ACHN (cell line): ENCODE measurements at regions not wholly inside any gene's neighbourhood (a gene's known extent, or its start where the extent isn't known, plus 50 kb on each side); places are given as distances from the start of the nearest gene placed in this dataset.

ENCODE experiments used
- DNase-seq: peaks from one replicate; pipeline ENCODE4 v3.0.0-alpha.2; 2015
- in situ Hi-C: cut with HindIII; loops from 2 replicates; pipeline ENCODE4 v1.10.0; 2017; ENCODE audit warnings: low sequenced_read_pairs, low pct_ligation_motif_present, low pct_unique_long_range_greater_than_20kb

DNA sequence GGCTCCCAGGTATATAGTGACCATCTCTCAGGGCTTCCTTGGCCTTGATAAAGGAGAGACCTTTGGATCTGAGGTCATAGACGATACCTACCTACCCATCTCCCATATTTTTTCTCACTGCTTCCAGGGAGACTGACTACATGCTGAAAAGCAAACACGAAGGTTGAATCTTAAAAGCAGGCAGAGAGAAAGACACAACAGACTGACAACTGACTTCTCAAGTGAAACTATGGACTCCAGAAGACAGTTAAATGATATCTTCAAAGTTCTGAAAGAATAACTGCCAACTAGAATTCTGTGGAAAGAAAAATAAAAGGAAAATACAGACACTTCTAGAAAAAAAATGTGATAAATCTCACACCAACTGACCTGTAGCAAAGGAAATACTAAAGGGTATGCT lies 76.5 kb upstream of the HAAO start:
- DNase-seq = no peak
- in situ Hi-C loops = no loop called here

DNA sequence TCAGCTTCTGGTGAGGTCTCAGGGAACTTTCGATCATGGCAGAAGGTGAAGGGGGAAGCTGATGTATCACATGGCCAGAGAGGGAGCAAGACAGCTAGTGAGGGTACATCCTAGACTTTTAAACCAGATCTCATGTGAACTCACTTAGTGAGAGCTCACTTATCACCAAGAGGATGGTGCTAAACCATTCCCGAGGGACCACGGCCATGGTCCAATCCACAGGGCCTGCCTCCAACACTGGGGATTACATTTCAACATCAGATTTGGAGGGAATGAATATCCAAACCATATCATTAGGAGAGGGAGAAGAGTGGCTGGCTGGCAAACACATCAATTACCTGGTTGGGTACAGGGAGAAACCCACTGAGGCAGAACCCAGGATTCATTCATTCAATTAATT lies 75.7 kb upstream of the HAAO start:
- in situ Hi-C loops = no loop called here
- DNase-seq = no peak

DNA sequence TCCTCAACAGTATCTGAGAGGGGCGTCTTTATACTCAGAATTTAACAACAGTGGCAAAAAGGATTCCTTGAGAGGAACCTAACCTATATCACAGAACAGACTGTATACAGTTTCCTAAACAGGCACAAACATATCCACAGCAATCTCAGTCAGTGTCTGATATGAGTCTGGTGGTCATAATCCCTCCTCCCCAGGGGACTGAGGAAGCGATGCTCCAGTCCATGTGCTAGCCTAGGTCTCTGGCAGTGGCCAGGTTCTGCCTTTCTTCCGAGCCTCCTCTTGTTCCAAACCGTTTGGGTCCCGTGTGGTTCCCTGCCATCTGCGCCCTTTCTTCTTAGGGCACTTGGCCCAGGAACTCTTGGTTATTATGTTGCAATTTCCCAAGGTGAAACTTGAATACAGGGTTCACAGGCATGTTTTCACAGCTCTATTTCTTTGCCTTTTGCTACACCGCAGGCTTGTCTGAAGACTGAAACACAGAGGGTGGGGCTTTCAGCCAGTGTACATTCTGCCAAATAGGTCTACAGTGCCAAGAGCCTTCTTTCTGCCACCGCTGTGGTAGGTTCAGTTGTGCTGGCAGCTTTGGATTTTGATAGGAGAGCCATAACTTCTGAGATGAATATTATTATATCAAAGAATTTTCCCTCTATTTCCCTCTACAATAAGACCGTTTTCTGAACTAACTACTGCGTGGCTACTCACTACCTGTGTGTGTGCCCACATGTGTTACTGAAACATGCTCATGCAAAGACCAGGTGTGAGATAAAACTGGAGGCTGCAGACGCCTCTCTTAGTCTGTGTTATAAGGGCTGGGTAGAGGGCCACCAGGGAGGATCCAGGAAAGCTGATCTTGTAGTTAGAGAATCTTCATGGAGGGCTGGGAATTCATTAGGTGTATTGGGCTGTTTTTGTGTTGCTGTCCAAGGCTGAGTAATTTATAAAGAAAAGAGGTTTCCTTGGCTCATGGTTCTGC lies 75.0 kb upstream of the HAAO start:
- no peak for DNase-seq
- in situ Hi-C loops = no loop called here

DNA sequence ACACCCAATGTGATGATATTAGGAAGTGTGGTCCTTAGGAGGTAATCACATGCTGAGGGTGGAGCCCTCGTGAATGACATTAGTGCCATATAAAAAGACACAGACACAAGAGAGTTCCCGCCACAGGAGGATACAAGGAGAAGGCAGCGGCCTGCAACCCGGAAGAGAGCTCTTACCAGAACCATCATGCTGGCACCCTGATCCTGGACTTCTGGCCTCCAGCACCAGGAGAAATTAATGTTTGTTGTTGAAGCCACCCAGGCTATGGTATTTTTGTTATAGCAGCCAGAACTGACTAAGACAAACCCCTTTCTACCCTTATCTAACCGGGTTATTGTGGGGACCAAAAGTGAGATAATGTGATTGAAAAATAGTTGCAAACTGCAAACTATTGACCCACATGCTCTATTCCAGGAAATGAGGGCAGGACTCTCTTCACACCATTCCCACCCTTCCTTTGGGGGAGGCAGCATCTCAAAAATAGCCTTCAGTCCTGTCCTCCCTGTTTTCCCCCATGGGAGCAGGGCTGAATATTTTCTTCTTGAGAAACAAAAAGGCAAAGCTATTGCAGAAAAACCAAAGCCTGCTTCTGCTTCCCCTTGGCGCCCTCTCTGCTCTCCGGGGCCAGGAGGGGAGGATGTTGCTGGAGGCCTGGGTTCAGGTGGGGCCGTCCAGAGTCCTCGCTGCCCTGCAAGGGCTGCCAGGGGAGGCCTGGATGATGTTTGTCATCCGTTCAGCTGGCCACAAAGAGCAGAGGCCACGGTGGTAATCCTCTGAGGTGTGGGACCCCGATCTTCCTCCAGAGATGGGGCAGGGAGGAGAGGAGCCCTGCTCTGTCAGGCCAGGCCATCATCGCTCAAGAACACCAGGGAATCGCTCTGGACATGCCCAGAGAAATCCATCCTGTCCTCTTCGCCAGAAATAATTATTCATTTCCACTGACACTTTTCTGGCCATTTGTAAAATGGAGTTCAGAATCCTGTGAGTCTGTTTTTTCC lies 73.8 kb upstream of the HAAO start:
- DNase-seq = no peak
- in situ Hi-C loops = no loop called here

DNA sequence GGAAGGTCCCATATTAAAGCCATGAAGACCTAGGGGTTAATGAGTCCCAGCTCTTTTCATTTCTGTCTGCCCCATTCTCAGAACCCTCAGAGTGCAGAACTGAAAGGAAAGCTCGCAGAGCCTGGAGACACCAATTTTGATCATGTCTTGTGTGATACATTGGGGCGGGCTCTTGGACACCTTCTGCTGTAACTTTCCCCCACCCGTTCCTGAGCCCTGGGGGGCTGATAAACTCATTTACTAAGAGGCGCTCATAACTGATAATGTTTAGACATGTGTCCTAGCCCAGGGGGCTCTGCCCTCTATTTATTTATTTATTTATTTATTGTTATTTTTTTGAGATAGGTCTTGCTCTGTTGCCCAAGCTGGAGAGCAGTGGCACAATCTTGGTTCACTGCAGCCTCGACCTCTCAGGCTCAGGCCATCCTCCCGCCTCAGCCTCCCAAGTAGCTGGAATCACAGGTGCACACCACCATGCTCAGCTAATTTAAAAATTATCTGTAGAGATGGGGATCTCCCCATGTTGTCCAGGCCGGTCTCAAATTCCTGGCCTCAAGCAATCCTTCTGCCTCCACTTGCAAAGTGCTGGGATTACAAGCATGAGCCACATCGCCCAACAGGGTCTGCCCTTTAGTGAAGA lies 72.4 kb upstream of the HAAO start:
- no peak for DNase-seq
- in situ Hi-C loops = no loop called here

DNA sequence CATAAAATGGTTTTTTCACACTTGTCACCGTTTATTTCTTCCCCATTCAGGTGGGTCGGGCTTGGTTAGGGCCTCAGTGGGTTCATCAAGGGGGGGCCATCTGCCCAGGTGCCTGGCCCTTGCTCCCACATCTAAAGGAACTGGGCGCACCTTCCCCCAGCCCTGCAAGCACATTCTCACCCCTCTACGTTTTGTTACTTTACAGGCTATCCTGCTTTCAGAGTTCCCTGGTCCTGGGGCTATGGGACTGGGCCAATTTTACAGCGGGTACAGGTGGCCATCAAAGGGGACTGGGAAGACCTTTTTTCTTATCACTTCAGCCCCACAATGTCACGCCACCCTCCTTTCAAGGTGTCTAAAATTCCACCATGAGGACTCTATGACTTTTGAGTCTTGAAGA lies 71.8 kb upstream of the HAAO start:
- DNase-seq = no peak
- in situ Hi-C loops = no loop called here

DNA sequence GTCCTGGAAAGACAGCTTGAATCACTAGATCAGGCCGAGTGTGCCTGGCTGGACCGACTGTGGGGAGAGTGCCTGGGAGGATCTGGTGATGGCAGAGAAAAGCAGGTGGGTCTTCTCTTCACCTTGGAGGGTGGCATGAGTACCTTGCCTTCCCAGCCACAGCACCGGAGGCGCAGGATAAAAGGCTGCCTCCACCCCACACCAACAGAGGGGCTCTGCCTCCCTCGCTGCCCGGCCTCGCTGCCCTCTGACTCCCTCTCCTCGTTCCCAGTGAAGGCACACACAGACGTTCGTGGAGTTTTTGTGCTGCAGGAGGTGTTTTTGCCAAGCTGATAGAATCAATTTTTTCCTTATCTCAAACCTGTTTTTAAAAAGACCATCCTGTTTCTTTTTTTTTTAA lies 71.4 kb upstream of the HAAO start:
- no peak for DNase-seq
- in situ Hi-C loops = no loop called here

DNA sequence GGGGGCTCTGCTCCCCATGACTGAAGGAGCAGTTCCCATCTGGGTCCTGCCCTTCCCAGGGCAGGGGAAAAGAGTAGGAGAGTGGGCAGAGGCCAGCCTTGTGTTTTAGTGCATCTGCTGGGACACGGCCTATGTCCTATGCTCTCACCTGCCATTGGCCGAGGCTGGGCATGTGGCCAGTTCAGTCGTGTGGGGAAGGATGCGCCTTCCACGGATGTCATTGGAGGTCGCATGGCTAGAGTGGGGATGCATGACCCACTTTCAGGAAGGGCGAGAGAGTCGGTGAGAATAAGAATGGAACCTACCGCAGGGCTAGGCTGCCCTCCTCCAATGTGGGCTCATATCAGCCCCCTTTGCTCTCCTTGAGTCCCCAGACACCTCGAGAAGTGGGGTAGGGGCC lies 70.9 kb upstream of the HAAO start:
- no peak for DNase-seq
- in situ Hi-C loops = no loop called here

DNA sequence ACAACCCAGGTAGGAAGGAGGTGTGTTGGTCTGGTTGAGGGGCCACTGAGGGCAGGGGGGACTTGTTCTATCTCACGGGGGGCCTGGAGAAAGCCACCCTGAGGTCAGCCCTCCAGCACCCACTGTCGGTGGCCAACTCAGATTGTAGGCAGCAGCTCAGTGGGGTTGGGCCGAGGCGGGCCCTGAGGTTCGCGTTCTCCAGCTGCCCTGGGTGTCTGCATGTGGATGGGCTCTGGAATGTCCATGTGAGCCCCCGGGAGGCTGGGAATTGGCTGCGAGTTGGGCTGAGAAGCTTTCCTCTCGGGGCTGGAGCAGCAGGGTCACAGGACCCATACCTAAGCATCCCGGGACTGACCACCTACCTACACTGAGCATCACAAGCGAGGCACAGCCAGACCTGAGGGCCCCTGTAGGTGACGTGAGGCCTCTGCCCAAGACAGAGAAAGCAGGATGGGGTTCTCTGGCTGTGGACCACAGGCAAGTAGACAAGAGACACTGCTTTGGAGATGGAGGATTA lies 70.3 kb upstream of the HAAO start:
- in situ Hi-C loops = no loop called here
- no peak for DNase-seq

DNA sequence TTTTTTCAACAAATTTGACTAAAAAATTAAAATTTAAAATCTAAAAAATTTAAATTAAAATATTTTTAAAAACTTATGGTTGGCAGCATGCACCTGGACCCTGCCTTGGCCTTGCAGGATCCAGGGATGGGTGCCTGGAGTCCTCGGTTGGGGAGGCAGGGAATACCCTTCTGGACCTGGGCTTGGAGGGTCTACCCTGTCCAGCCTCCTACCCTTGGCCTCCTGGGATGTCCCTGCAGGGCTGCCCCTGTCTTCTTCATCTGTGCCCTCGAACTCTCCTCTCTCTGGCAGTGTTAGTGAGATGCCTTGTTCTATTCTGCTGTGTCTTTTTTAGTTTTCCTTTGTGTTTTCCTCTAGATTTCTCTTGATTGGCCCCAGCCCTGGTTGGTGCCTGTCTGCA lies 68.9 kb upstream of the HAAO start:
- in situ Hi-C loops = no loop called here

DNA sequence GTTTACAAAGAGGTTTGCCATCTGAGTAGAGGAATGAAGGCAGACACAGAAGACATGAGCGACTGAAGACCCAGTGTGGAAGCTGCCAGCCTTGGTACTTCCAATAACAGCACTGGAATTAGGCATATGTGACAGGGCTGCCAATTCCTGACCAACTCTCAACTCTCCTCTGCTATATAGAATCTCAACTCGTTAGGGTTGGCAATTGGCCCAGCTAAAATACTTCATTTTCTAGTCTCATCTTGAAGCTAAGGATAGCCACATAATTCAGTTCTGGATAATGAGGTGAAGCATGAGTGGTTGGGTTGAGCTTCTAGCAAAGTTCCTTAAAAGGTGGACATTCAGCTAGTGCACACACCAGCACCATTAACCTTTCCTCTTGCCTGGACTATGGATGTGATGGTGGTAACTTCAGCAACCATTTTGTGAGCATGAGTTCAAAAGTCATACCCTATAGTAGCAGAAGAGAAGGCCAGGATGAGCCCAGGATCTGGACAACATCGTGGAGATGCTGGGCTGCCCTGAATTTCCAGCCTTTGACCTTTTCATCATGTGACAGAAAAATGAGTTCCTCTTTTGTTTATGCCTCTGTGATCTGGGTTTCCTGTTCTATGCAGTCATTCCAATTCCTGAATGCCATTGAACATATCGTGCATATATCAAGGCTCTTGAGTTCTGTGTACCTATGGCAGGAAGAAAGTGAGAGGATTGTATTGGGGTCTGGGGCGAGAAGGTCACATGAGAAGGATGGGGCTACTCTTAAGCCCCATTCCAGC lies 68.1 kb upstream of the HAAO start:
- DNase-seq = no peak
- in situ Hi-C loops = no loop called here

More for the DNA sequence above, 68.9 kb upstream of the HAAO start:
- DNase-seq = no peak

DNA sequence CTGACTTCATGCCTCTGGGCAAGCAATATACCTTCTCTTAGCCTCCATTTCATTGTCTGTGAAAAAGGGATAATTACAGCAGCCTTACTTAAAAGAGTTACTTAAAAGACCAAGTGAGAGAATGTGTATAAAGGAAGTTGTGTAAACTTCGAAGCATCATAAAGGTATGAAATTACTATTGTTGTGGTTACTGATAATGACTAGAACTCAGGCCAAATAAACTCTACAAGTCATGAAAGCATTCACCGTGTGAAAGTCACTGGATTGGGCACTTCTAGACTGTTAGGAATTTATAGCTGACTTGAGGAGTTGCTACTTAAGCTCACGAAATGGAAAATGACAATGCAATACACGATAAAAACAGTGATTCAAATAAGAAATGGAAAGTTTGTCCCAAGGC lies 67.4 kb upstream of the HAAO start:
- no peak for DNase-seq
- in situ Hi-C loops = no loop called here

DNA sequence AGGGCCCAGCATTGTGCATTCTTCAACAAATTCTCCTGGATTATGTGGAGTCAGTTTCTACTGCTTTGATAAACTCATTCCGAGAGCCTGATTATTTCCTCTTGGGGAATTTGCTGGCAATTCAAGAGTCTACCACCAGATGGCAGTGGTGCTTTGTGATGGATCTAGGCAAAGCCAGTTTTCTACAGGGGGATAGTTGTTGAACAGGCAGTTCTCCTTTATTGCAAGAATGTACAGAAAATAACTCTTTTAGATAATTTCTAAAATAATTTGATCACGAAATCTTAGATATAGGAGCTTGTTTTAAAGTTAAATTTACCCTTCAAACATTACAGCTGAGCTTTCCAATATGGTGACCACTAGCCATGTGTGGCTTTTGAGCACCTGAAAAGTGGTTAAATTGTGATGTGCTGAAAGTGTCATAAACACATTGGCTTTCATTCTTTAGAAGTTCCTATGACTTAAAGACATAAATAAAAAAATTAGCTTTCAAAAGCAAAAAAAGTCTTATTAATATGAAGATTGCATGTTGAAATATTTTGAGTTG lies 66.7 kb upstream of the HAAO start:
- peak; percentile 74 for DNase-seq
- in situ Hi-C loops = no loop called here

DNA sequence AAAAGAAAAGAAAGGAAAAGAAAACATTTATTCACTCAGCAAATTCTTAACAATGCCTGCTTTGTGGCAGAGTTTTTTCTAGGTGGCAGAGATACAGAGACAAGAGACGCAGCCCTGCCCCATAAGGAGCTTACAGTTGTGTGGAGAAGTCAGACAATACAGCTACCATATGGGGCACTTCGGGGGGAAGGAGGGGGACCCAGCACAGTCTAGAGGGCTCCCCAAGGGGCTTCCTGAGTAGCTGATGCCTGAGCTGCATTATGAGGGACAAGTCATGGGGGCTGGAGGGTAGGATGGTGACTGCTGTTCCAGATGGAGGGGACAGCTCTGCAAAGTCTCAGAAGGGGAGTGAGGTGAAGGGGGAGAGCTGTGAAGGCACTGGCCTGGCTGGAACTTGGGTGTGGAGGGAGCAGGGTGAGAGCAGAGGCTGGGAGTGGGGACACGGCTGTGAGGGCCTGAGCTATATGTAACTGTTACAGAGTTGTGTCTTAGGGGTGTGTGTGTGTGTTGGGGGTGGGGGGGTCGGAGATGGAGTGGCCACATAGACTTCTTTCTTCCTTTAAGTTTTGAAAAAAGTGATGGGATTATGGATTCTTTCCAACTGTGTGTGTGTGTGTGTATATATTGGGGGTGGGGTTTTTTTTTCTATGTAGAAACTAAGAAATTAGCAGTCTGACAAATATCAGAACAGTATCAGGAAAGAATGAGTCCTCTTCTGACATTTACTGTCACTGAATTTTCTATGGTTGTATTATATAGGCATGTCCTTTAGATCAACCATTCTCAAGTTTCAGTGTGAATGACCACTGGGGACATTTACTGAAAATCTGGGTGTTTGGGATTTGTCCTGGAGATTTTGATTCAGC lies 66.0 kb upstream of the HAAO start:
- no peak for DNase-seq
- in situ Hi-C loops = no loop called here

DNA sequence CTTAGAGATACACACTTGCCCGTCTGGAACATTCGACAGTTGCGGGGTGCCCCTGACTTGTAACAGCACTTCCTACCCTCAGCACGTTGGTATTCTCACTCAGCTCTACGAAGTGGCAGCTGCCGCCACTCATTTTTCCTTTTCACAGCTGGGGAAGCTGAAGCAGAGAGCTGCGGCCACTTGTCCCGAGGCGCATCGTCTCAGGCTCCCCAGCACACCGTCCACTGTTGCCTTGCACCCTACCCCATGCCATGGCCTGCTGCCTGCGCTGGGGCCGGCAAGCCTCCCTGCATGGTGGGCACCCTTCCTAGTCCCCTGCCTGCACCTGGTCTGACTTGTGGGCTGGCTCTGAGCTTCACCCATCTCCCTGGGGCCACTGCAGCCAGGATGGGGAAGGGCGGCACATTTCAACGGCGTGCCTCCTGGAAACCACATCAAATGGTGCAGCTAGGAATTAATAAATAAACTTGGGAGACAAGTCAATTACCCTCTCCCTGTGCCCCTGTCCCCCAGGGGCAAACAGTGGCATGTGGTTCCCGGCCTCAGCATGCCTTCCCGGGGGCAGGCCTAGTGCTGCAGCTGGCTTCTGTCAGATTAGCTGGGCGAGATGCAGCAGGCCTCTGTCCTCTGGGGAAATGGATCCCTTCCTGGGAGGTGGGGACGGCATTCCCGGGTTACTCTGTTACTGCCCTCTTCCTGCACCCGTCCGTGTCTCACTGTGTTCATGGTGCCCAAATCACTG lies 64.7 kb upstream of the HAAO start:
- in situ Hi-C loops = no loop called here

DNA sequence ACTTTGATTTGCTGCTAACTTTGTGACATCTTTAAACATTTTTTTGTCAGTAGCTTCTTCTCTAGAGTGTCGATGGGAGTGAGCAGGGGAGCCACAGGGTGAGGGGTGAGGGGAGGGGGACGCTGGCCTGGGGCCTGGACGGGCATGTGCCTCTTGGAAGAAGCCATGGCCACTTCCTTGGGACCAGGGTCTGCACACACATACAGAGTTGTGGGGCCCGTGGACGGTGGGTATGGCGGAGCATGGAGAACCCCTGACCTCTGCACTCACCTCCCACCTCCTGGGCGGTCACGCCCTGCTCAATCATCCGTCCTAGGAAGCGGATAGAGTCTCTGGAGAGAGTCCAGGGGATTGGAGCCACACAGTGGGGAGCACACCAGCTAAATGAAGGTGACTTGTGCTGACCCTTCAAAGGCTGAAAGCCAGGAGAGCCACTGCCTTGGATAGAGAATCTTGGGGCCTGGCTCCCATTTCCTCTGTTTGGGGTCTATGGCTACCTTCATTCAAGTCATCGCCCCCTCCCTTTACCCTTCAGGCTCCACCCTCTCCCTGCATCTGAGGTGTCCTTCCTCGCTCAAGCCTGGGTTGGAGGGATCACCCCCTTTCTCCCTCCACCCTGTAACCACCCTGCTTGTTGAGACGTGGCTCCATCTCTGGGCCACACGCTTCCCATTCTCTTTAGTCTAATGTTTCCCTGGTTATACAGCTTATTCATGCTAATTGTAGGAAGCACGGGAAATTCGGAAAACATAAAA lies 63.9 kb upstream of the HAAO start:
- in situ Hi-C loops = no loop called here
- no peak for DNase-seq

More for the DNA sequence above, 64.7 kb upstream of the HAAO start:
- DNase-seq = no peak
